ENCODE measurements at regions not wholly inside any gene's neighbourhood (a gene's known extent, or its start where the extent isn't known, plus 50 kb on each side); places are given as distances from the start of the nearest gene placed in this dataset.
"Not testable (repeated sequence)": the region's sequence is repeated elsewhere in the genome, so short reads cannot be mapped to it uniquely, and the experiment has no call there.

- no peak for DNase-seq
Observed at GRCh38 chr2:52423111-52423510, 1344.5 kb upstream of the CHAC2 start.

- no peak for DNase-seq
Observed at GRCh38 chr2:52416340-52416739, 1351.3 kb upstream of the CHAC2 start.

DNA sequence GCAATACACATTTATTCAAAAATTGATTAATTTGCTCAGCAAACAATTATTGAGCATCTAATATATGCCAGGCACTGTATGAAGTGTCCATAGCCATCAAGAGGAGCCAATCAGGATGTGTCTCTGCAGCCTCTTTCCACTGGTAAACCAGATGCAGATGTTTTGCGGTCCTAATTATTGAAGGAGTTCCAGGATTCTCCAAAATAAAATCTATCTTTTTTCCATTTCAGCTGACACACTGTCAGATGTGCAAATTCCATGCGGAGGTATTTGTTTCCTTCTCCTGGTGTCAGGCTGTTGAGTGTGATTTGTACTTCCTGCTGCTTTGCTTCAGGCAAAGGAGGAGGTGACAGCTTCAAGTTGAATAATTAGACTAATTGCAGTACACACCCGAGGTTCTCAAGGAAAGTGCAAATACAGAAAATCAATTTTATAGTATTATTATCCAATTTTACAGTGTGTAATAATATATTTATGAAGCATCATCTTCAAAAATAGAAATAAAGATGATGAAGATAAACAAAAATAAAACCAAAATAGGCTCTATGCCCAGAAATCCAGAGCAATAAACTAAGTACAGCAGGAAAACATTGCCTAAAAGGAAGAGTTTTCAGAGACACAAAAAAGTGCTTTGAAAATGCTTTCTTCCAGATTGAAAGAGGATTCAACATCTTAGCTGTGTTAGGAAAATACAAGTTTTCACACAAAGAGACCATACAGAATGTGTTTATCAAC lies 1352.9 kb upstream of the CHAC2 start:
- no peak for DNase-seq

- not testable (repeated sequence) for DNase-seq
Observed at GRCh38 chr2:52409308-52410118, 1358.1 kb upstream of the CHAC2 start.

DNA sequence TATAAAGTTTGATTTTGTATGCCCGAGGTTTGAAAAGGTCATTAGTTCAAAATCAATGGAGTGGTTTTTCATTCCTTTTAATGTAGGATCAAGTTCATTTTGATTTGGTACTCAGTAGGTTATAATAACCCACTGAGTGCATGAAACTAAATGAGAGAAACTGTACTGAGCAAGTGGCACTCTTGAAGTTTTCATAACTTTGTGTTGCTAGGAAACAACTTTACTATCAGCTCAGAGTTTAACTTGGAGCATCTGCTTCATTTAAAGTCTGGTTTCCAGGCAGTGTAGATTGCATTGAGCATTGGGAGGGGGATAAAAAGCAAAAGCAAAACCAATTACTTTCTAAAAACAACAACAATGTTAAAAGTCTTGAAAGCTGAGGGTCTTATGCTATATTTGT lies 1361.6 kb upstream of the CHAC2 start:
- no peak for DNase-seq

DNA sequence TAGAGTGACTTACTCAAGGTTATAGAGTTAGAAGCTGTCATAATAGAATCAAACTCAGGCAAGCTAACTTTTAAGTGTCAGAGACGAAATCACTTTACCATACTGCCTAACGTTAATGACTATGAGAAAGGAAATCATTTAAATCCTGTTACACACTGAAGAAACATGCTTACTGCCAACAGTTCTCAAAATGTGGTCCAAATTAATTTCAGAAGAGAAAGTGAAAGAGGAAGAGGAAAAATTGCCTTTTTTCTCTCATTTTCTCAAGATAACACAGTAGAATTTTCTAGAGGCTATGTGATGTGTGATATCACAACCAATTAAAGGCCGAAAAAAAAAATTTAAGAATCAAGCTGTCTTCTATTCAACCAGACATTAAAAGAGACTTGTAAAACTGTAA lies 1362.7 kb upstream of the CHAC2 start:
- no peak for DNase-seq

DNA sequence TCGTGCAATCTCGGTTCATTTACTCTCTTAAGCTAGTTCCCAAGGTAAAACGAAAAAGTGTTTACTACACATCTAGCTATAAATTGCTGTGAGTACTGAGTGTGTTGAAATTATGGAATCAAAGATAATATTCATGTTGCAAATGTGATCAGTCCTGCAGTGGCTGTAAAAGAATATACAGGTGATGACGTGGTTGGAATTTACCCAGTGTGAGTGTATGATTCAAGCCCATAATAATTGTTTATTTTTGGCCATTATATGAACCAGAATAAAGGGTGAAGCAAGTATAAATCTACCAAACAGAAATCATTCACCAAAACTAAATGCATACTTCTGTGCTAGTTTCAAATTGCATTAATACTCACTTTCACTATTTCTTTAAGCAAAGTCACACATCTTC lies 1363.6 kb upstream of the CHAC2 start:
- DNase-seq = no peak

- DNase-seq = no peak
Observed at GRCh38 chr2:52402128-52402527, 1365.5 kb upstream of the CHAC2 start.

DNA sequence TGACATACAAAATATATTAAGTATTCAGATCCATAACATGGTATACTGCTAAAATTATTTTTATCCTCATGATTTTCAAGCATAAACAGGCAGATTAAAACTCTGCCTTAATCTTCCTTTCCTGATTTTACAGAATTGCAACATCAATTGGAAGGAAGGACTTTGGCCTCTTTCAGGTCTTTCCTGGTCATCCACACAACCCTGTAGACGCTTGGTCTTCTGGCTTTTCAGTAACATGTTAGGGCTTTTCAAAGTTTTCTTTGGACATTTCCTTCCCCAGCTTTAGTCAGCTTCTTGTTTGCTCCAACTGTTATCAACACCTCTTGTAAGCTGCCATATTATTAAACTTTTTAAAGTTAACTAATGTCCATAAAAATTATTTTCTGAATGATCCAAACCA lies 1364.9 kb upstream of the NRXN1 start:
- no peak for DNase-seq

DNA sequence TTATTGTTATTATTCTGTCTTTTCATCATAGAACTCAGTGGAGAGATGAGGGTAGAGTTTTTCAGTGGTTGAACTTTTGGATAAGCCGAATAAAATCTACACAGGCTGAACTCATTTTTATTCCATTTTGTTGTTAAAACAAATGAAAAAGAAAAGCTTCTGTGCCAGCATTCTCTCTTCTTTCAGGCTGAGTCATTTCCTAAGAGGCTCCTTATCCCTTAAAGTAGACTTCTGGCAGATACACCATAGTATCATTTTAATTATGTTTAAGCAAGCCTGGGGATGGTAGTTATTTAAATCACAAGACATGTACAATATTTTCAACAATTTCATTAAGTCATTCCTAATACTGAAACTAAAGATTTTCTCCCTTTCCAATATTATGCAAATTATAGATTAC lies 1364.0 kb upstream of the NRXN1 start:
- no peak for DNase-seq

DNA sequence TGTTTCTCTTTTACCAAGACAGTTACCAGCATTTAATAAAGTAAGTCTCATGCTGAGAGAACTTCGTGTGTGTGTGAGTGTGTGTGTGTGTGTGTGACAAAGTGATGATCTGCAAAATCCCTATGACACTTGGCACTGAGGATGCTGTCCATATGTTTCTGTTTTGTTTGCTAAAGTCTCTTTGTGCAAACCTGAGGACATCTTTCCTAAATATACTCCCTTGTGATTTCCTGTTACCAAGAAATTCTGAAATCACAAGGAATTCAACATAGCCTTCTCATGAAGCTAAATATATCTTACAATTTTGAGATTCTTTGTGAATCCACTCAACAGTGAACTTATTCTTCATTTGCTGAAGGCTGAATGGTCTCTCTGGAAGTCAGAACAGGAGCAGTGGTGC lies 1359.7 kb upstream of the NRXN1 start:
- no peak for DNase-seq

GRCh38 chr2:52390651-52391050 lies 1358.7 kb upstream of the NRXN1 start:
- no peak for DNase-seq

DNA sequence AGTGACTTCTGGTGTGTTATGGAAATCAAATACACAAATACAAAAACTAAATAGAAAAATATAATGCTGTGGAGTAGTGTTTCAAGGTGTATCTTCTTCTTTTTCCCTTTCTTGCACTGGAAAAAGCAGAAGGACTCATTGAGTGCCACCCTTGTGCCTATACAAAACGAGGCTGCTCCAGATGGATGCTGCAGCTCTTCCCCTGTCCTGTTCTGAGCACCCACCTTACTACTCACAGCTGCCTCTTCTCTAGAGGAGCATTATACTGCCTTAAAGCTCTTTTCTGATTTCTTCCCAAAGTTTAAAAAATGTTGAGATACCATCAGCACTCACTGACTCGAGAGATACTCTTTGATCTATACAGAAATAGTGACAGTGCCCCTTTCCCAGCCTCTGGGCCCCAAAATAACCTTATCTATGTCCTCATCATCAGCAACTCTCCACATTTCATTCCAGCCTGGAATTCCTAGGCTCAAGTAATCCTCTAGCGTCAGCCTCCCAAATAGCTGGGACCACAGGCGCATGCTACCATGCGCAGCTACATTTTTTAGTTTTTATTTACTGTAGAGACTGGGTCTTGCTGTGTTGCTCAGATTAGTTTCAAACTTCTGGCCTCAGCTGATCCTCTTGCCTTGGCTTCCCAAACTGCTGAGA lies 1356.1 kb upstream of the NRXN1 start:
- DNase-seq = no peak

GRCh38 chr2:52386433-52387030 lies 1354.6 kb upstream of the NRXN1 start:
- DNase-seq = no peak

- DNase-seq = no peak
Observed at GRCh38 chr2:52383541-52383940, 1351.6 kb upstream of the NRXN1 start.

GRCh38 chr2:52369178-52369577 lies 1337.2 kb upstream of the NRXN1 start:
- no peak for DNase-seq

DNA sequence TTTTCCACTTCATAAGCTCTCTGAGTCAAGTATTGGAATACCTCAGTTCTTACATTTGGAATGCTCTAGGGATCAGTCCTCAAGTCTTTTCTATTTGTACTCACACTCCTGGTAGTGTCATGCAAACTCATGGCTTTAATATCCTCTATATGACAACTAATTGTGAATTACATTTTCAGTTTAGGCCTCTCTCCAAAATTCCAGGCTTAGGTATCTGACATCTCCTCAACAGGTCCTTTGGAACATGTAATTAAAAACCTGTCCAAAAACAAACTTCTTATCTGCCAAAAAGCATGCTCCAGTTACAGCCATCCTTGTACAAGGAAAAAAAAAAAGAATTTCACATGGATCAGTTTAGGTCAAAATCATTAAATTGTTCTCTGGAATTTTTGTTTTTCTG lies 1336.2 kb upstream of the NRXN1 start:
- DNase-seq = no peak

DNA sequence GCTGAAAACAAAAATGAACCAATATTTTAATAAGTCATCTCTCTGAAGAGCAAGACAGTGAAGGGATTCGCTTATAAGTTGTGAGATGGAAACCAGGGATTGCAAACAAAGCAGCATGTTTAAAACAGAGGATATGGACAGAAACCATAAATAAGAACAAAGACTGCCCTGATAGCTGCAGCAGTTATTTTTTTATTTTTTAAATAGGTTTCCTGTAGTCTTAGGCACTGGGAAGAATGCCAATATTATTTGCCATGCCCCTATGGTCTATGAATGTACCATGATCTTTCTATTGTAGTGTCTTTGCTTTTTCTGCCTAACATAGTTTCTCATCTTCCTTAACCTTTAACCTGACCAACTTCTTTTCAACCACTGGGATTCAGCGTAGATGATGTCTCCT lies 1334.0 kb upstream of the NRXN1 start:
- no peak for DNase-seq

DNA sequence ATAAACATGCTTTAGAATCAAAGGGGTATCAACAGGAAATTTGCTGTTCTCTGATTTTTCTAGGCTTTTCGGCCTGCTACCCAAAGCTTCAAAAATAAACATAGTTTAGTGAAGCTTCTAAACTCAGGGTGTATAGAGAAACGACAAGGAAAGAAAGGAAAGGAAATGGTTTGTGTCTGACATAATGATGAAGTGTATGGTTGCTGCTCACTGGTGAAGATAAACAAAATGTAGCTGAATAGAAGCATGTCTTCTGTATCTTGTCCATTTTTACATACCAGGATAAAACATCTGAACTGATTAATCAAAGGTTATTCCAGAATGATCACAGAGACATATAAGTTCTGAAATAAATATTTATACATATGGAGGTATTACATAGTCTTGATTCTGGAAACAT lies 1324.6 kb upstream of the NRXN1 start:
- no peak for DNase-seq

- no peak for DNase-seq
Observed at GRCh38 chr2:52347292-52347691, 1315.4 kb upstream of the NRXN1 start.

DNA sequence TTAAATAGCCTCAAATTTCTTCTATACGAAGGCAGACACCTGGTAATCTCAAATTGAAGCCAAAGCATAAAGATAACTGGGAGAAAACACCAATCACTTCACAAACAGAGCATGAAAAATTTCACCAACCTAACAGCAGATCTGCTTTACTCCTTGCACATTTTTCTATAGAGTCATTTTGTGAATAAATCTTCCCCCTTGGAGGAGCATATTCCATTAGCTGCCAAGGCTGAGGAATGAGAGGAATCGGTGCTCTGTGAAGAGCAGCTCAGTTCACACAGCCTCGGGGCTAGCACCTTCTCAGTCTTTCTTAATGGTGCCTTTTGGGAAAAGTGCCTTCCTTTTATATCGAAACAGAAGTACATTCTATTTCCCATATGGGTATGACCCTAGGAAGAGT lies 1313.7 kb upstream of the NRXN1 start:
- DNase-seq = no peak

GRCh38 chr2:52345082-52345481 lies 1313.2 kb upstream of the NRXN1 start:
- DNase-seq = no peak

DNA sequence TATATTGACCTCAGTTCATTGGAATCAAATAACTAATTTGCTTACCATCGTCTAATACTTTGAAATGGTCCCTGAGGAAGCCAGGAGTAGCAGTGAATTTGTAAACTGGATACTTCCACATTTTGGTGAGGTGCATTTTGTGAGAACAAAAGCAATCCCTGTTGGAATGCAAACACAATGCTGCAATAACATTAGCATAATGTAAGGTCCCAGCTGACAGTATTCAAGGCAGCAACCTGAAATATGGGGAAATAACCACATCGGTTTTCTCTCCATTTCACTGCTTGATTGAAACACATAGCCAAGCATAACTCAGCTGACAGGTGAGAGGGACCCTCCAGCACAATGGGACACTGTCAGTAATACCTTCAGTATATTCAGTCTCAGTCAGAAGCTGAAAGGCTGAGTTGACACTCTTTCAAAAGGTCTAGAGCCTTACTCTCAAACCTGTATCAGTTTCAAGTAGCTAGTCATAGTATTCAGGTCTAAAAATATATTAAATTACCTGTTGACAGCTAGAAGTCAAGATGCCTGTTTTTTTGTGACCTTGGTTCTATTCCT lies 1311.9 kb upstream of the NRXN1 start:
- no peak for DNase-seq
